ENCODE measurements at regions not wholly inside any gene's neighbourhood (a gene's known extent, or its start where the extent isn't known, plus 50 kb on each side); places are given as distances from the start of the nearest gene placed in this dataset.
"Not testable (repeated sequence)": the region's sequence is repeated elsewhere in the genome, so short reads cannot be mapped to it uniquely, and the experiment has no call there.

DNA sequence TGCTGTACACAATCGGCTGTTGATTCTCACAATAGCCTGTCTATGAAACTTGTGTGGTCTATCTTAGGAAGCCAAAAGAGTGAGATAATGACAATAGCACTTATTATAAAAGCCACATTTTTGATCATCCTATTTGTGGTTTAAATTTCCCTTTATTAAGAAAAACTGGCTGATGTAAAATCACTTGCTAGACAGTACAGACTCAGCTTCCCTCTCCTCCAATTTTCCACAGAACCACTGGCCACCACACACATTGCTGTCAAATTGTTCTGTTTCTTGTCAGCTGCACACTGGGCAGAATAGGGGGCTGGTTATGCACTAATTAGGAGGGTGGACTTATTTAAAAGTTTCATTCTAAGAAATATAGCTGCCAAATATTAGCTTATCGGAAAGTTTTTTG lies 425.9 kb downstream of the EPHA3 start:
- no peak overlapping the region for H3K27ac Mint-ChIP-seq
- peaks cover 9% of the 10 kb centered on the region for H3K9me3 Mint-ChIP-seq
- H3K27me3 Mint-ChIP-seq, result no peaks in the 10 kb centered on the region
- H3K4me1 Mint-ChIP-seq (ENCODE audit: low read depth), result no peaks in the 10 kb centered on the region
- intact Hi-C loops (cut with micrococcal nuclease), result no loop called here
- no peaks in the 10 kb centered on the region for H3K36me3 Mint-ChIP-seq (ENCODE audit: low read depth)
- H3K4me3 Mint-ChIP-seq, result no peak overlapping the region

DNA sequence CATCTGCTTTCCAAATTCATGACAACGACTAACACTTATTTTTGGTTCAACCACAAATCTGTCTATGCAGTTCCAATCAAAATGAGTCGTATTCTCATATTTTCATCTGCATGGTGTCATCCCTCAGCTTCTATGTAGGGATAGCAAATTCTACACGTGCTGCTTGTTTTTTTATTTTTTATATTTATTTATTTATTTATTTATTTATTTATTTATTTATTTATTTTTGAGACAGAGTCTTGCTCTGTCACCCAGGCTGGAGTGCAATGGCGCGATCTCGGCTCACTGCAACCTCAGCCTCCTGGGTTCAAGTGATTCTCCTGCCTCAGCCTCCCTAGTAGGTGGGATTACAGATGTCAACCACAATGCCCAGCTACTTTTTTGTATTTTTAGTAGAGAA lies 447.2 kb downstream of the EPHA3 start:
- H3K27ac Mint-ChIP-seq; H3K36me3 Mint-ChIP-seq (ENCODE audit: low read depth); H3K4me1 Mint-ChIP-seq (ENCODE audit: low read depth); intact Hi-C loops (cut with micrococcal nuclease); H3K4me3 Mint-ChIP-seq; H3K27me3 Mint-ChIP-seq: not testable (repeated sequence)
- H3K9me3 Mint-ChIP-seq, result peaks cover 24% of the 10 kb centered on the region

DNA sequence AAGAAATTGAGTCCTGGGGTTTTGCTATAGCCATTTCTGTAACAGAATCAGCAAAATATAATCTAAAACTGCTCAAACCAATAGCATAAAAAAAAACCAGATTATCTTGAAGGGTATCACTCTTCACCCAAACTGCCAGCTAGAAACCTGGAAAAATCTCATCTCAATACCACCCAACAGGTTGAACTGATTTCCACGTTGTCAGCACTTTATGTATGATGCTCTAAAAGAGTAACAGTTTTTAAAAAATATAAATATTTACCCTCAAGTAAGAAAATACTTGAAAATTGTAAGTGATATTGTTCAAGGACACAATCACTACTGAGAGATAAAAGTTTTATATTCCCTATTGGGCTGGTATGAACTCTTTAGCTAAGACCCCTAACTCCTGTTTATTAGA lies 451.3 kb downstream of the EPHA3 start:
- peaks cover 55% of the 10 kb centered on the region for H3K9me3 Mint-ChIP-seq
- no peak overlapping the region for H3K4me3 Mint-ChIP-seq
- no peak overlapping the region for H3K27ac Mint-ChIP-seq
- no peaks in the 10 kb centered on the region for H3K4me1 Mint-ChIP-seq (ENCODE audit: low read depth)
- no peaks in the 10 kb centered on the region for H3K36me3 Mint-ChIP-seq (ENCODE audit: low read depth)
- intact Hi-C loops (cut with micrococcal nuclease), result no loop called here
- no peaks in the 10 kb centered on the region for H3K27me3 Mint-ChIP-seq

DNA sequence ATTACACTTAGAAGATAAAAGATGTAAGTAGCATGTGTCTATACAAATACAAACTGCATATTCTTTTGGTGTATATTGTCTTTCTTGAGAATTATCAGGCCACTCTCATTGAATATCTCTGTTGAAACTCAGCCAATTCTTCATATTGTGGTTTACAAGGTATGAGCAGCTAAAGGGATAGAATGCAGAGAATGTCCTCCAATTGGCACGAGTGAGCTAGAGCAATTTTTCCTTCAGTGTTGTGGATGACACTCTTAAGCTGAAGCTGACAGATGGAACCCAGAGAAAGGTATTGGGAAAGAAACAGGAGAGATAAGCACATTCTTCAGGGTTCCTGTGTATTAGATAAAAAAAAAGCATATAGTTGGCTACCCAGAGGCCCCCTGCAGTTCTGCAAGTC lies 453.1 kb downstream of the EPHA3 start:
- H3K27me3 Mint-ChIP-seq, result no peaks in the 10 kb centered on the region
- no peaks in the 10 kb centered on the region for H3K36me3 Mint-ChIP-seq (ENCODE audit: low read depth)
- H3K4me1 Mint-ChIP-seq (ENCODE audit: low read depth), result no peaks in the 10 kb centered on the region
- no peak overlapping the region for H3K4me3 Mint-ChIP-seq
- peaks cover 61% of the 10 kb centered on the region for H3K9me3 Mint-ChIP-seq
- no peak overlapping the region for H3K27ac Mint-ChIP-seq
- intact Hi-C loops (cut with micrococcal nuclease), result no loop called here

DNA sequence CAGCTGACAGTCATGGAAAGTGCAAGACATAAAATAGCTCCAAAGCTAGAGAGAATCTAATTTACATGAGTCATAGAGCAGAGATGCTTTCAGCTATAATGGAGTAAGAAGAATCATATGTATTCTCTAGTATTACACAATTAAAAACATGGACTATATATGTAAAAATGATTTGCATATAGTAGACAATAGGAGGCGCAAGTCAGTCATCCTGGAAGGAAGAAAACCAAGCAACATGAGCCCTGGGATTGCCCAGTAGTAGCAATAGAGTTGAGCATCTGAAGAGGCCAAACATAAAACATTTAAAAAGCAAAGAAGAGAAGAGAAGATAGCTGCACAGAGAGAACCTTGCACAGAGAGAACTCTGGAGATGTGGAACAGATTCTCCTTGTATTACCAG lies 455.0 kb downstream of the EPHA3 start:
- no peaks in the 10 kb centered on the region for H3K27me3 Mint-ChIP-seq
- H3K9me3 Mint-ChIP-seq, result peaks cover 64% of the 10 kb centered on the region
- H3K36me3 Mint-ChIP-seq (ENCODE audit: low read depth), result no peaks in the 10 kb centered on the region
- H3K4me3 Mint-ChIP-seq, result no peak overlapping the region
- no peak overlapping the region for H3K27ac Mint-ChIP-seq
- intact Hi-C loops (cut with micrococcal nuclease), result no loop called here
- no peaks in the 10 kb centered on the region for H3K4me1 Mint-ChIP-seq (ENCODE audit: low read depth)

DNA sequence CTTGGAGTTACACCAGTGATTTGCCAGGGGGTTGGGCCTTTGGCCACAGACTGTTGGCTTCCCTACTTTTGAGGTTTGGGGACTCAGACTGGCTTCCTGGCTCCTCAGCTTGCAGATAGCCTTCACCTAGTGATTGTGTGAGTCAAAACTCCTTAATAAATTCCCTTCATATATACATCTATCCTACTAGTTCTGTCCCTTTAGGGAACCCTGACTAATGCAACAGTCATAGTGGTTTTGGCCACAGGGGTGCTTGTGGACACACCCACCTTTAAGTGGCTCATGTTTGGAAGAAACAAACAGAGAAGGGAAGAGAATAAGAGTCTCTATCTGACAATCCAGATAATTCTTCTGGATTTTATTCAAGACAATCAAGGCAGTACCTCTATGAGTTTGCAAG lies 457.7 kb downstream of the EPHA3 start:
- Mint-ChIP-seq H3K36me3 (ENCODE audit: low read depth) (no peaks in the 10 kb centered on the region), H3K4me1 (ENCODE audit: low read depth) (no peaks in the 10 kb centered on the region), H3K4me3 (no peak overlapping the region), H3K9me3 (peaks cover 54% of the 10 kb centered on the region), H3K27ac (no peak overlapping the region), H3K27me3 (no peaks in the 10 kb centered on the region)
- intact Hi-C loops (cut with micrococcal nuclease), result no loop called here

DNA sequence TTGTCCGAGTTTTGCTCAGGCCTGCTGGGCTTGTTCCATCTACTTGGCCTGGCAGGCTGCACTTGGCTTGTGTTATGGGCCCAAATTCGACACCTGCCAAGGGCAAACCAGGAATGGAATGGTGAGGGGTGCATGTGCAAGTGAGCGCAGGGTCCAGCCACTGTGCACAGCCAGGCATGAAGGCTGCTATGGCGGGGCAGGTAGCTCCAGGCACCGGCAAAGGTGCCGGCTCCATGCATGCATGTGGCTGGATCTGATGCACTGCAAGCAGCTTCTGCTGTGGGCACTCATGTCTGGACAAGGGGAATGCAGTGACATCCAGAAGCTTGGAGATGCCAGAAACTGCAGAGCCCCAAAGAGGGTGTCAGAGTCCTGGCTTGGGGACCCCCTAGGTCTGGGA lies 463.0 kb downstream of the EPHA3 start:
- H3K4me3 Mint-ChIP-seq, result no peak overlapping the region
- H3K27me3 Mint-ChIP-seq, result no peaks in the 10 kb centered on the region
- no peaks in the 10 kb centered on the region for H3K36me3 Mint-ChIP-seq (ENCODE audit: low read depth)
- peaks cover 14% of the 10 kb centered on the region for H3K9me3 Mint-ChIP-seq
- H3K4me1 Mint-ChIP-seq (ENCODE audit: low read depth), result no peaks in the 10 kb centered on the region
- intact Hi-C loops (cut with micrococcal nuclease), result no loop called here
- no peak overlapping the region for H3K27ac Mint-ChIP-seq

DNA sequence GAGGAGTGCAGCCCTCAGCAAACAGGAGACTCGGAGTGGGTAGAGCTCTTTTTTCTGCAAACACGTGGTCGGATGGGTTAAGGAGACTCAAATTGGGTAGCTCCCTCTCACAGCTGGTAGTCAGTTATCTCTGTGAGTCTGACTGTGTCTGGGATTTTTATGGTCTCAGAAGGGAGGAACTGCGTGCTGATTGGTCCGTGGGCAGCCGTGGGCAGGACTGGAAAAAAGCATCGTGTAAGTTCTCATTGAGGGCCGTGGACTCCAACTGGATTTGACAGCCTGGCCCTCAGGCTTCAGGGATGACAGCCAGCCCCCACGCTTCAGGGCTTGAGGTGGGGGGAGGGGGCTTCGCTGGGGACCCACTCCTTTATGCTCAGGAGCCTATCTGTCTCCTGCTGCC lies 463.9 kb downstream of the EPHA3 start:
- H3K27me3 Mint-ChIP-seq, result no peaks in the 10 kb centered on the region
- no peak overlapping the region for H3K4me3 Mint-ChIP-seq
- intact Hi-C loops (cut with micrococcal nuclease), result no loop called here
- no peaks in the 10 kb centered on the region for H3K4me1 Mint-ChIP-seq (ENCODE audit: low read depth)
- H3K36me3 Mint-ChIP-seq (ENCODE audit: low read depth), result no peaks in the 10 kb centered on the region
- H3K9me3 Mint-ChIP-seq, result peaks cover 6% of the 10 kb centered on the region
- no peak overlapping the region for H3K27ac Mint-ChIP-seq

DNA sequence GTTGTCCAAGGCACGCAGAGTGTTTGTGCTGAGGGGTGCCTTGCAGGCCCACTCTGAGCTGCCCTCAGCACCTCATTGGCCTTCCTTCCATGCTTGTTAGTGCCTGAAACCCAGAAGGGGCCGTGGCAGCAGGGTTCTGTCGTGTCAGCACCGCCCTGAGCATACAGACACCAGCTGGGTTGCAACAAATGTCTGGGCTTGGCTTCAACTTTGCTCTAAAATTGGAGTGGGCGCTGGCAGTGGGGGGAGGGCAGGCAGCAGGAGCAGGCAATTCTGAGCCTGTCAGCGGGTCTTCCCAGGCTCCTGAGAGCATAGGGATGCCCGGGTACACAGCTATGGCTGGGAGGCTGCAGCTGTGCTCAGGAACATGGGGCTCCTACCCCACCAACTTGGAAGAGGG lies 464.3 kb downstream of the EPHA3 start:
- intact Hi-C loops (cut with micrococcal nuclease), result no loop called here
- Mint-ChIP-seq H3K4me1 (ENCODE audit: low read depth) (no peaks in the 10 kb centered on the region), H3K4me3 (no peak overlapping the region), H3K36me3 (ENCODE audit: low read depth) (no peaks in the 10 kb centered on the region), H3K9me3 (peaks cover 2% of the 10 kb centered on the region), H3K27ac (no peak overlapping the region), H3K27me3 (no peaks in the 10 kb centered on the region)

DNA sequence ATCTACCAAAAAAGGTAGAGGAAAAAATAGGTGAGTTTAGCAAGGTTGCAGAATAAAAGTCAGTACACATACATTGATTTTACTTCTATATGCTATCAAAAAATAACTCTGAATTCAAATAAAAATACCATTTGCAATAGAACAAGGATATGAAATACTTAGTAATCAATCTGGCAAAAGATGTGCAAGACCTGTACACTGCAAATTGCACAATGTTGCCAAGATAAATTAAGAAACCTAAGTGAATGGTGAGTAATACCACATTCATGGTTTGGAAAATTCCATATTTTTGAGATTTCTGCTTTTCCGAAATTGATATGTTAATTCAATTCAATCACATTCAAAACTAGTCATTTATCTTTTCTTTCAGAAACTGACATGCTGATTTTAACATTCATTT lies 464.8 kb downstream of the EPHA3 start:
- Mint-ChIP-seq H3K9me3 (no peaks in the 10 kb centered on the region), H3K4me3 (no peak overlapping the region), H3K4me1 (ENCODE audit: low read depth) (no peaks in the 10 kb centered on the region), H3K36me3 (ENCODE audit: low read depth) (no peaks in the 10 kb centered on the region), H3K27ac (no peak overlapping the region), H3K27me3 (no peaks in the 10 kb centered on the region)
- intact Hi-C loops (cut with micrococcal nuclease), result no loop called here

DNA sequence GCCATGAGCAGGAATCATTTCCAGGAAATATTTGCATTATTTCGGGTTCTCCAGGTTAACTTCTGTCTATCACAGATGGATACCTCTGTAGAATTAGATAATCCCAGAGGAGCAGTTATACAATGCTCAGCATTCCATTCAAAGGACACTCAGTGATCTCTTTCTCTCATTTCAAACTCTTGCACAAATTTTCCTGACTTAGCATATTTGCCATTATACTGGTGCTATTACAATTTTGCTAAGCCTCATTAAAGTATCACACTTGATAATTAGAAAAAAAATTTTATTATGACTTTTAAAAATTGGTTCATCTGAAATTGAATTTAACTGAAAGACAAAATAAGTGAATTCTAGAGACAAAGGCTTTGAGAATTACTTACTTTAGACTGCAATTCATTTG lies 469.0 kb downstream of the EPHA3 start:
- intact Hi-C loops (cut with micrococcal nuclease), result no loop called here
- Mint-ChIP-seq H3K4me3 (no peak overlapping the region), H3K4me1 (ENCODE audit: low read depth) (no peaks in the 10 kb centered on the region)

DNA sequence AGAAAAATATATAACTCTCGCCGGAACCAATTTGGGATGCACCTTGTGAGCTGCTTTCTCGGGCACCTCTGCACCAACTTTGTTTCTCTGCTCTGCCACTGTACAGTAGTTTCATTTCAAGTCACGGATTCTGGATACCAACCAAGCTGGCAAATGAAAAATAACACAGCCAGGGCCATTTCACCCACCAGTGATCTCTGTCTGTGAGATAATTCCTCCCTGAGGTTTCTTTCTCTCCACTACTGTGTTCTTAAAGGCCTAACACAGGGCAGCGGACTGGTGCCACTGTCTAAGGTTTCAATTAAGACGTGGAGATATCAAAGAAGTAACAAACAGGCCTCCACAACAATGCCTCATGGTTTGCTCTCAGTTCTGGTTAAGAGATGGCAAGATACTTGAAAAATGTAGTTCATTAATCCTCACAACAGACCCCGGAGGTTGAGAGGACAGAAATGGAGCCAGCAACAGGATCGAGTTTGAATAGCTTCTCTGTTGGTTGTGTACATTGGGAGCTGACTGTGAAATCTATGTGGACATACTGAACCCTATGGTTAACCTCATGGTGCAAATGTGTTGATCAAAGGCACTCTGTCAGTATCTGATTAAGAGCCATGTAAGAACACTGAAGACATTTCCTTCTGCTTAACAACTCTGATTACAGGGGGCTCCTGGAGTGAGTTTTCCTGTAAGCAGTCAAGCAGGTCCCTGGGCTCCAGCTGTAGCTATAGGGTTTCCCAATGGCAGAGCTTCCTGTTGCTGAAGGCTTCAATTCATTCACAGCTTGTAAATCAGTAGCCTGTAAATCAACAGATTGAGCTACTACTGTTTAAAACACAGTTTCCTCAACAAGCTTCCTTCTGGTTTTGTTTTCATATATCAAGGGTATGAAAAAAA lies 470.5 kb downstream of the EPHA3 start:
- H3K4me1 Mint-ChIP-seq (ENCODE audit: low read depth), result no peaks in the 10 kb centered on the region
- intact Hi-C loops (cut with micrococcal nuclease), result no loop called here
- H3K4me3 Mint-ChIP-seq, result no peak overlapping the region
- no peaks in the 10 kb centered on the region for H3K27me3 Mint-ChIP-seq
- no peak overlapping the region for H3K27ac Mint-ChIP-seq
- no peaks in the 10 kb centered on the region for H3K9me3 Mint-ChIP-seq
- H3K36me3 Mint-ChIP-seq (ENCODE audit: low read depth), result no peaks in the 10 kb centered on the region

More for the DNA sequence above, 469.0 kb downstream of the EPHA3 start:
- H3K27me3 Mint-ChIP-seq, result no peaks in the 10 kb centered on the region
- no peaks in the 10 kb centered on the region for H3K36me3 Mint-ChIP-seq (ENCODE audit: low read depth)
- no peak overlapping the region for H3K27ac Mint-ChIP-seq
- H3K9me3 Mint-ChIP-seq, result no peaks in the 10 kb centered on the region

DNA sequence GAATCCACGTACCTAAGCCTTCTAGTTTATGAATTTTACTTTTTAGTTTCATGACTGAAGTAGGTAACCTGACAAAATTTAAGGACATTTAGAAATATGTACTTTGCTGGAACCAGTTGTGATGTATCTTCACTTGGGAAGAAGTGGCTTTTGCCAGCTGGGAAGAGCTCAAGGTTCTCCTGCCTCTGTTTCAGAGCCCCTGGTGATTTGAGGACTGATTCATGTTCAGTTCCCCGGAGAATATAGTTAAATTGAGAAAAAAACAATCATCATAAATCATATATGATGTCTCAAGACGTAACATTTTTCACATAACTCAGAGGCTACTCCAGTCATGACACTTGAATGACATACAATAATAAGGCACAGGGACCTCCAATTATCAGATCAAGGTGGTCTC lies 473.4 kb downstream of the EPHA3 start:
- intact Hi-C loops (cut with micrococcal nuclease), result no loop called here
- Mint-ChIP-seq H3K27ac (no peak overlapping the region), H3K4me1 (ENCODE audit: low read depth) (no peaks in the 10 kb centered on the region), H3K4me3 (no peak overlapping the region), H3K36me3 (ENCODE audit: low read depth) (no peaks in the 10 kb centered on the region), H3K27me3 (no peaks in the 10 kb centered on the region), H3K9me3 (no peaks in the 10 kb centered on the region)

DNA sequence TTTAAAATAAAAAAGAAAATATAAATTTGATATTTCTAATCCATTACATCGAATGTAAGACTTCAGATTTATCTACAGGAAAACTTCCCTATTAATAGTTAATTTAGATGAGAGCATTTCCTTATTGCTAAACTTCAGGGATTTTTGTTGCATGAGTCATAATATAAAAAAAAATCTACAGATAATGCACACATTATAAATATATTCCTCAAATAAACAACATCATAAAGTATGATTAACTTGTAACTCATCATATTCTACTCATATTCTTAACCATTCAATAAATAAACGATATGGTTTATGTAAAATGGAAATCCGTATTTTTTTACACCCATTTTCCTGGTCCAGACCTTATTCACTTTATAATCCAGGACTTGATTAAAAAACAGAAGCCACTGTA lies 477.0 kb downstream of the EPHA3 start:
- Mint-ChIP-seq H3K27me3 (no peaks in the 10 kb centered on the region), H3K36me3 (ENCODE audit: low read depth) (no peaks in the 10 kb centered on the region), H3K27ac (no peak overlapping the region), H3K4me3 (no peak overlapping the region), H3K4me1 (ENCODE audit: low read depth) (no peaks in the 10 kb centered on the region), H3K9me3 (no peaks in the 10 kb centered on the region)
- intact Hi-C loops (cut with micrococcal nuclease), result no loop called here

DNA sequence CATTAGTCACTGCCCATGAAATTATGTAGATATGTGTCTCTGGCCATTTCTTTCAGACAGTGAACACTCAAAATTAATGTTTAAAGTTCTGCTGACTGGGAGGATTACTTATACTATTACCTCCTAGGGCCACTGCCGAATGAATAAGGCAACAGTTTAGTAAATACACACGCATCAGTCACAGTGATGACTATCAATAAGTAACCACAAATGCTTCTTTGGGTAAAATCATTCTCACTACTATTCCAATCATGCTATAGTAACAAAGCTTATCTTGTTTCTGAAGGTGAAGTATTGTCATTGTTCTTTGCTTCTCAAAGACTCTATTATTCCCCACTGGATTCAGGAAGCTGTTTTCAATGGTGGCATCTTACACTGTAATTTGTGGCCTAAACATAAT lies 478.8 kb downstream of the EPHA3 start:
- no peak overlapping the region for H3K27ac Mint-ChIP-seq
- no peaks in the 10 kb centered on the region for H3K9me3 Mint-ChIP-seq
- no peaks in the 10 kb centered on the region for H3K27me3 Mint-ChIP-seq
- intact Hi-C loops (cut with micrococcal nuclease), result no loop called here
- H3K4me3 Mint-ChIP-seq, result no peak overlapping the region
- no peaks in the 10 kb centered on the region for H3K4me1 Mint-ChIP-seq (ENCODE audit: low read depth)
- no peaks in the 10 kb centered on the region for H3K36me3 Mint-ChIP-seq (ENCODE audit: low read depth)

Measured in dendritic cell treated with granulocyte-macrophage colony-stimulating factor and Interleukin-4, amounts not matched to agents 40 ng/mL and 50 ng/mL, for 4 days (primary cell).